ENCODE measurements at regions not wholly inside any gene's neighbourhood (a gene's known extent, or its start where the extent isn't known, plus 50 kb on each side); places are given as distances from the start of the nearest gene placed in this dataset.

- TF ChIP-seq JUND (IDR thresholded peaks at IDR 0.05; ENCODE audit: low read depth), result no peak
- DNase-seq (ENCODE audit: low read depth in 1 of 2, low spot score in 1 of 2), result no peak
- in situ Hi-C loops (cut with HindIII; ENCODE audit: low pct_unique_long_range_greater_than_20kb, low sequenced_read_pairs), result no loop called here
These were observed 1788.0 kb upstream of the NUDT12 start for GRCh38 chr5:105350486-105351140.

GRCh38 chr5:105331558-105331957 lies 1769.0 kb upstream of the NUDT12 start:
- no peak for TF ChIP-seq JUND (IDR thresholded peaks at IDR 0.05; ENCODE audit: low read depth)
- in situ Hi-C loops (cut with HindIII; ENCODE audit: low pct_unique_long_range_greater_than_20kb, low sequenced_read_pairs), result no loop called here
- peak in 1 of 2 experiments; percentile 12 for DNase-seq (ENCODE audit: low read depth in 1 of 2, low spot score in 1 of 2)

GRCh38 chr5:105330185-105330584 lies 1767.6 kb upstream of the NUDT12 start:
- in situ Hi-C loops (cut with HindIII; ENCODE audit: low pct_unique_long_range_greater_than_20kb, low sequenced_read_pairs), result no loop called here
- TF ChIP-seq JUND (IDR thresholded peaks at IDR 0.05; ENCODE audit: low read depth), result no peak
- DNase-seq (ENCODE audit: low read depth in 1 of 2, low spot score in 1 of 2), result no peak

- in situ Hi-C loops (cut with HindIII; ENCODE audit: low pct_unique_long_range_greater_than_20kb, low sequenced_read_pairs), result no loop called here
- TF ChIP-seq JUND (IDR thresholded peaks at IDR 0.05; ENCODE audit: low read depth), result no peak
- DNase-seq (ENCODE audit: low read depth in 1 of 2, low spot score in 1 of 2), result no peak
These were observed 1742.3 kb upstream of the NUDT12 start for GRCh38 chr5:105304859-105305258.

GRCh38 chr5:105288946-105289345 lies 1726.4 kb upstream of the NUDT12 start:
- no peak for TF ChIP-seq JUND (IDR thresholded peaks at IDR 0.05; ENCODE audit: low read depth)
- in situ Hi-C loops (cut with HindIII; ENCODE audit: low pct_unique_long_range_greater_than_20kb, low sequenced_read_pairs), result no loop called here
- no peak for DNase-seq (ENCODE audit: low read depth in 1 of 2, low spot score in 1 of 2)

DNA sequence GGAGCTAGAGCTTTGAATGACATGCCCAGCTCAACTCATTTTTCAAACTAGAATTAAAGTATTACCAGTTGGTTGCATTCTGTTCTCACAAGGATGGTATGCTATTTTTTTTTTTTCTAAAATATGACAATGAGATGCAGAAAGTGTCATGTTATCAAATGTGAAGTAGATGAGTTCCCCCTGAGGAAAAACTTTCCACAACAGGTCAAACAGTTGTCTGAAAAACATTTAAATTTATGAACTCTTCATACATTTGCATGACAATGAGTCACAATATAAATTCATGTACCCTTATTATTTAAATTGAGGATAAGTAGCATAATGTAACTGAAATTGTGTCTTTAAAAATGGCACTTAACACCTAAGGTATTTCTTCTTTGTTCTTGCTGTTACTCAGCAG lies 1720.5 kb upstream of the NUDT12 start:
- DNase-seq (ENCODE audit: low read depth in 1 of 2, low spot score in 1 of 2), result no peak
- no peak for TF ChIP-seq JUND (IDR thresholded peaks at IDR 0.05; ENCODE audit: low read depth)
- in situ Hi-C loops (cut with HindIII; ENCODE audit: low pct_unique_long_range_greater_than_20kb, low sequenced_read_pairs), result no loop called here

DNA sequence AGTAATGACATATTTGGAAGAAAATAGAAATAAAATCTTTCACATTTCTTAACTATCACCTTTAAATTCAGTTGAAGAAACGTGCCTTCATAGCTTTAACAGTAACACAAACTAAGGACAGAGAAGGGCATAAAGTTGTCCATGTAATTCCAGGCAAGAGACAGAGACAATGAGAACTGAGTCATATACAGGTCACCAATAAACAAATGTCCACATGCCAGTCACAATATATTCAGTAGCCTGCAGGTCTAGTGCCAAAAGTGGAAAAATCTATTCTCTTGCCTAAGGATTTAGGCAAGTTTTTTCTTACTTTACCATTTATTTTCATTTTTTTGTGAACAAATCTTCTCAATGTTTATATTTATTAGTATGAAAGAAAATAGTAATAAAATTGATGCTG lies 1711.5 kb upstream of the NUDT12 start:
- no peak for DNase-seq (ENCODE audit: low read depth in 1 of 2, low spot score in 1 of 2)
- TF ChIP-seq JUND (IDR thresholded peaks at IDR 0.05; ENCODE audit: low read depth), result no peak
- in situ Hi-C loops (cut with HindIII; ENCODE audit: low pct_unique_long_range_greater_than_20kb, low sequenced_read_pairs), result no loop called here

DNA sequence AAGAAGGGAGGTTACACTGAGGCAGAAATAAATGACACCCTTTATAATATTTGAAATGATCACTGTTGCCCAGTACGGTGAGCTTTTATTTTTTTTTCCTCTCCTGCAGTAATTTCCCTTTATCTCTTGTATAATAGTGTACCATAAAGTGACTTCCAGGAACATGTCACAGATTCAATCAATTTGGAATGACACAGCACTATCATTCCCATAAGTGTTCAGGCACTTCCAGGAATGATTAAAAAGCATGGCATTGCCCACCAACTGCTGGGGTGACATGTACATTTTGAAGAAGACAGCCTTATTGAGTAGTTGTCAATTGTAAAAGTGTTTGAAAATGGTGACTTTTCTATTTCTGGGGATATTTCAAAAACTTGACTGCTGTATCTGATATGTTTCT lies 1700.9 kb upstream of the NUDT12 start:
- TF ChIP-seq JUND (IDR thresholded peaks at IDR 0.05; ENCODE audit: low read depth), result no peak
- DNase-seq (ENCODE audit: low read depth in 1 of 2, low spot score in 1 of 2), result no peak
- in situ Hi-C loops (cut with HindIII; ENCODE audit: low pct_unique_long_range_greater_than_20kb, low sequenced_read_pairs), result no loop called here

- TF ChIP-seq JUND (IDR thresholded peaks at IDR 0.05; ENCODE audit: low read depth), result no peak
- in situ Hi-C loops (cut with HindIII; ENCODE audit: low pct_unique_long_range_greater_than_20kb, low sequenced_read_pairs), result no loop called here
- DNase-seq (ENCODE audit: low read depth in 1 of 2, low spot score in 1 of 2), result no peak
These were observed 1697.1 kb upstream of the NUDT12 start for GRCh38 chr5:105259581-105260217.

DNA sequence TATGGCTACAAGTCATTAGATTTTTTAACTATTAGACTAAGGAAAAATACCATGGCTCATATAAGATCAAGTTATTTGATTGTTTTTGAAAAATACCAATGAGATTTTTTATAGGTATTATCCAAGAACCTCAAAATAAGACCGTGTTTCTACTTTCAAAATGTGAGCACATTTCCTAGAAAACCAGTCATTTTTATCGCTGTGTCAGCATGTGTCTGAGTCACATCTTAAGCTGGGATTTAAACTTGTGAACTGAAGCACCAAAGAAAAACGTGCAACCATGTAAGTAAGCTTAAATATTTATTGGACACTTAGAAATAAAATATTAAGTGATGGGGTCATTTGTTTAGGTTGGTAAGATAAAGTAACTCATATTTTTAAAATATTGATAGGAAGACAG lies 1676.0 kb upstream of the NUDT12 start:
- no peak for TF ChIP-seq JUND (IDR thresholded peaks at IDR 0.05; ENCODE audit: low read depth)
- no peak for DNase-seq (ENCODE audit: low read depth in 1 of 2, low spot score in 1 of 2)
- in situ Hi-C loops (cut with HindIII; ENCODE audit: low pct_unique_long_range_greater_than_20kb, low sequenced_read_pairs), result no loop called here

GRCh38 chr5:105230516-105231157 lies 1668.0 kb upstream of the NUDT12 start:
- TF ChIP-seq JUND (IDR thresholded peaks at IDR 0.05; ENCODE audit: low read depth), result no peak

DNA sequence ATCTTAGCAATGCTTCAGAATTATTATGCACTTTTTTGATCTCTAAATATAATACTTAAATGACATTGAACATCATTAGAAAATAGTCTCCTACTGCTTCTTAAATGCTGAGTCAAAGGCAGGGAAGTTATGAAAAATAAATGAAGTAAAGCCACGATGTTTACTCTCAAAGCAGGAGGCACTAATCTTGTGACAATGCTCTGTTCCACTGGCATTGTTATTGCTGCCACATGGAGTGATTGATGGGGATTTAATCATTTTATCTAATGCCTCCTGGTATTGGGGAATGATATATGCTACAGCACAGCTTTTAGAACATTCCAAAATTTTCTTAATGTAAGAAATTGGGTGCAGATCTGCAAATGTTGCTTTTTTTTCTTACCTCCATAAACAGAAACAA lies 1655.4 kb upstream of the NUDT12 start:
- TF ChIP-seq JUND (IDR thresholded peaks at IDR 0.05; ENCODE audit: low read depth), result no peak
- in situ Hi-C loops (cut with HindIII; ENCODE audit: low pct_unique_long_range_greater_than_20kb, low sequenced_read_pairs), result no loop called here
- no peak for DNase-seq (ENCODE audit: low read depth in 1 of 2, low spot score in 1 of 2)

More at GRCh38 chr5:105230516-105231157, 1668.0 kb upstream of the NUDT12 start:
- DNase-seq (ENCODE audit: low read depth in 1 of 2, low spot score in 1 of 2), result no peak
- in situ Hi-C loops (cut with HindIII; ENCODE audit: low pct_unique_long_range_greater_than_20kb, low sequenced_read_pairs), result no loop called here

- in situ Hi-C loops (cut with HindIII; ENCODE audit: low pct_unique_long_range_greater_than_20kb, low sequenced_read_pairs), result no loop called here
- no peak for TF ChIP-seq JUND (IDR thresholded peaks at IDR 0.05; ENCODE audit: low read depth)
These were observed 1650.5 kb upstream of the NUDT12 start for GRCh38 chr5:105213078-105213477.

More at GRCh38 chr5:105213078-105213477, 1650.5 kb upstream of the NUDT12 start:
- DNase-seq (ENCODE audit: low read depth in 1 of 2, low spot score in 1 of 2), result no peak
